Activated T-helper 2 cell treated with anti-CD3 and anti-CD28 coated beads, Interferon-gamma antibody, Interleukin-2, Interleukin-4, amounts not matched to agents 10 μg/mL and 5 μg/mL and 100 μg/mL, durations not matched to agents 14 hours and 24 hours and 36 hours (primary cell): ENCODE measurements at regions not wholly inside any gene's neighbourhood (a gene's known extent, or its start where the extent isn't known, plus 50 kb on each side); places are given as distances from the start of the nearest gene placed in this dataset.

Experiments used
- DNase-seq: peaks from one replicate; pipeline ENCODE4 v3.0.0; 2021; ENCODE audit warnings: low spot score
- H3K27ac Mint-ChIP-seq: one replicate; pipeline ENCODE4 v1.8.0; 2021; ENCODE audit warnings: mixed read lengths
- H3K27me3 Mint-ChIP-seq: one replicate; pipeline ENCODE4 v1.8.0; 2021; ENCODE audit warnings: low read depth, mixed read lengths
- H3K36me3 Mint-ChIP-seq: one replicate; pipeline ENCODE4 v1.8.0; 2021; ENCODE audit warnings: low read depth, mixed read lengths
- H3K4me1 Mint-ChIP-seq: one replicate; pipeline ENCODE4 v1.8.0; 2021; ENCODE audit warnings: low read depth, mixed read lengths
- H3K4me3 Mint-ChIP-seq: one replicate; pipeline ENCODE4 v1.8.0; 2021; ENCODE audit warnings: low read depth, mild to moderate bottlenecking, moderate library complexity, mixed read lengths
- H3K9me3 Mint-ChIP-seq: one replicate; pipeline ENCODE4 v1.8.0; 2021; ENCODE audit warnings: mixed read lengths
- intact Hi-C: fragments of 100-400 bp; cut with micrococcal nuclease; formaldehyde crosslinking; loops from one replicate; pipeline ENCODE4 v1.15.1; 2023

GRCh38 chr18:46310675-46311345, 206.6 kb downstream of the HAUS1 start:
- Mint-ChIP-seq H3K9me3 (no peaks in the 10 kb centered on the region), H3K4me1 (no peaks in the 10 kb centered on the region), H3K36me3 (no peaks in the 10 kb centered on the region), H3K27me3 (peaks cover 22% of the 10 kb centered on the region), H3K4me3 (no peak overlapping the region), H3K27ac (no peak overlapping the region)
- DNase-seq = no peak
- intact Hi-C loops = no loop called here

- Mint-ChIP-seq H3K4me3 (no peak overlapping the region), H3K4me1 (no peaks in the 10 kb centered on the region), H3K9me3 (no peaks in the 10 kb centered on the region), H3K36me3 (no peaks in the 10 kb centered on the region), H3K27ac (no peak overlapping the region), H3K27me3 (peaks cover 18% of the 10 kb centered on the region)
- intact Hi-C loops = no loop called here
- DNase-seq = no peak
Measured at GRCh38 chr18:46311491-46311890, 207.3 kb downstream of the HAUS1 start.

DNA sequence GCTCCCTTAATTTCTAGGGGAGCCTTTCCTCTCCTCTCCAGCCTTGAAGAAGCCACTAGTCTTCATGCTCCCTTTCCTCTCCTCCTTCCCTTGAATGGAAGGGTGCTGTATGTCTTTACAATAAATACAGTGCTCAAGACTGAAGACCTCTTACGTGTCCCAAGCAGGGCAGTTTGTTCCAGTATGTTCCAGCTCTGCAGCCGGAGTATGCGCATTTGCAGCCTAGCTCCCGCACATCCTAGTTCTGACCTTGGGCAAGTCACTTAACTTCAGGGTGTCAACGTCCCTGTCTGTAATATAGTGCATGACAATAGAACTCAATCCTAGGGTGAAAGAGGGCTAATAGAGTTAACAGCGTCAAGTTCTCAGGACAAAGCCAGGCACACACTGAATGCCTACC, 208.0 kb downstream of the HAUS1 start:
- H3K4me1 Mint-ChIP-seq = no peaks in the 10 kb centered on the region
- H3K4me3 Mint-ChIP-seq = no peak overlapping the region
- no peak overlapping the region for H3K27ac Mint-ChIP-seq
- intact Hi-C loops = no loop called here
- no peaks in the 10 kb centered on the region for H3K9me3 Mint-ChIP-seq
- no peaks in the 10 kb centered on the region for H3K36me3 Mint-ChIP-seq
- DNase-seq = no peak
- H3K27me3 Mint-ChIP-seq = peaks cover 15% of the 10 kb centered on the region

DNA sequence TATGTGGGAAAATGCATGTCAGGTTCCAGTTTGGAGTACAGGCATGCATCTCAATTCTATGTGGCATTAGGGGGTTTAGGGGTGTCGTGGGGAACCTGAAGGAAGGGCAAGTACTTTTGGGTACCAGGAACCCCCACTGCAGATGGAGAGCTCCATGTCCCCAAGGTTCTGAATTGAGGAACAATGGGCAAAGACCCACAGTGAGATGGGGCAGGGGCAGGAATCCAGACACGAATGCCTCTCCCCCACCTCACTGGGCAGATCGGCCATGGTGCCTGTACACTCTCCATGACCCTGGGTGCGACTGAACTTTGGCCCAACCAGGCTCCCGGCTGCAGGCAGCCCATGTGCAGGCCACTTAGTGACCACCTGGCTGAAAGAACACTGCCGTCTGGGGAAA, 209.3 kb downstream of the HAUS1 start:
- Mint-ChIP-seq H3K27me3 (peaks cover 7% of the 10 kb centered on the region), H3K36me3 (no peaks in the 10 kb centered on the region), H3K4me1 (no peaks in the 10 kb centered on the region), H3K9me3 (no peaks in the 10 kb centered on the region), H3K4me3 (no peak overlapping the region), H3K27ac (no peak overlapping the region)
- intact Hi-C loops = no loop called here
- no peak for DNase-seq

GRCh38 chr18:46314011-46314410, 209.8 kb downstream of the HAUS1 start:
- Mint-ChIP-seq H3K4me3 (no peak overlapping the region), H3K9me3 (no peaks in the 10 kb centered on the region), H3K27ac (no peak overlapping the region), H3K36me3 (no peaks in the 10 kb centered on the region), H3K4me1 (no peaks in the 10 kb centered on the region), H3K27me3 (peaks cover 5% of the 10 kb centered on the region)
- DNase-seq = no peak
- intact Hi-C loops = no loop called here

DNA sequence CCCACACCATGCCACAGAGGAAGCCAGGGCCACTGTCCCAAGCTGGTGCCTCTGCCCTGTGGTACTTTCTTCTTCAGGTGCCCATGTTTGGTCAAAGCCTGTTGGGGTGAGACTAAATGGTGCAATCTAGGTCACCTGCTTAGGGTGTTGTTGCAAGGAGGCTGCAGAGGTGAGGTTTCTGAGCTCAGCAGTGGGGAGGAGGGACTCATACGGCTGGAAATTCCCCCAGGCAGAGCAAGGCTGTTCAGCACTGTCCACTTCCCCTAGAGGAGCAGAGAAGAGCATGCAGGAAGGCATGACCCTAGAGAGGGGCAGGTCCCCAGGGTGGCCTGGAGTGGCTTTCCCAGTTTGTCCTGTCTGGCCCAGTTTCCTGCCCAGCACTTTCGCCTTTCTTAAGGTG, 211.0 kb downstream of the HAUS1 start:
- H3K27me3 Mint-ChIP-seq = peaks cover 5% of the 10 kb centered on the region
- no peaks in the 10 kb centered on the region for H3K9me3 Mint-ChIP-seq
- no peaks in the 10 kb centered on the region for H3K4me1 Mint-ChIP-seq
- H3K36me3 Mint-ChIP-seq = no peaks in the 10 kb centered on the region
- no peak for DNase-seq
- no peak overlapping the region for H3K27ac Mint-ChIP-seq
- intact Hi-C loops = no loop called here
- no peak overlapping the region for H3K4me3 Mint-ChIP-seq

DNA sequence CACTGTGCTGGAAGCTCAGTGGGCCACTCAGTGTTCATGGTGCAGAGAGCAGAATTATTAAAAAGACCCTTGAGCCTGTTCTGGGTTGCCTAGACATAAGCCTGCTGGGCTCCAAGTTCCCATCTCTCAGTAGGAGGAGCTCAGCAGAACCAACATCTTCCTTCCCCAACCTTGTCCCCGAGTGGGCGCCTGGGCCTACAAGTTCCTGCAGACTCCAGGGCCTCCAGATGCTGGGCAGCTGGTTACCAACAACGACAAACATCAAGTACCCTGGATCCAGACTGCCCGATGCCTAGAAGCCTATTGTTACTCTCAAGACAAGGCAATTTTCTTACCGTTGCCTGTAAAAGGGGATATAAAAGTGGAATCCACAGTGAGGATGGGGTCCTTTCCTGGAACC, 214.2 kb downstream of the HAUS1 start:
- intact Hi-C loops = no loop called here
- Mint-ChIP-seq H3K27me3 (peaks cover 3% of the 10 kb centered on the region), H3K27ac (no peak overlapping the region), H3K4me3 (no peak overlapping the region), H3K9me3 (no peaks in the 10 kb centered on the region), H3K4me1 (peaks cover 3% of the 10 kb centered on the region), H3K36me3 (no peaks in the 10 kb centered on the region)
- DNase-seq = no peak

GRCh38 chr18:46319783-46320182, 215.6 kb downstream of the HAUS1 start:
- DNase-seq = no peak
- H3K4me1 Mint-ChIP-seq = peaks cover 6% of the 10 kb centered on the region
- intact Hi-C loops = loop anchor here (10.0 kb wide), 1 partner anchor 165 kb away; no protein-coding TSS in a partner anchor
- no peak overlapping the region for H3K27ac Mint-ChIP-seq
- peaks cover 3% of the 10 kb centered on the region for H3K27me3 Mint-ChIP-seq
- H3K36me3 Mint-ChIP-seq = no peaks in the 10 kb centered on the region
- no peaks in the 10 kb centered on the region for H3K9me3 Mint-ChIP-seq
- no peak overlapping the region for H3K4me3 Mint-ChIP-seq

DNA sequence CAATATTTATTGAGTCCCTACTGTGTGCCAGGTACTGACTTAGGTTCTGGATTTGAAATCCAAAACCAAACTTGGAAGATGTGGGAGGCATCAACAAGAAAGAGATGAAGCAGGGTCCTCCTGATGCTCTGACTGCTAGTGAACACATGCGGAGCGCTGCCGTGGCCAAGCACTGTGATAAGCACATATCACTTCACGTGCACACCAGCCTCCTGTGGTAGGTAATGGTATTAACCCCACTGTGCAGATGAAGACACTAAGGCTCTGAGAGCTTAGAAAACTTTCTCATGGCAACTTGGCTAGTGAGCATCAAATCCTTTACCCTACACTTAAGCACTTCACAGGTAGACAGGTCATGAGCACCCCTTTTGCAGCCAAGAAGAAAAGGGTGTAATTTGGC, 216.1 kb downstream of the HAUS1 start:
- H3K27me3 Mint-ChIP-seq = peaks cover 3% of the 10 kb centered on the region
- no peaks in the 10 kb centered on the region for H3K9me3 Mint-ChIP-seq
- intact Hi-C loops = loop anchor here (10.0 kb wide), 1 partner anchor 165 kb away; no protein-coding TSS in a partner anchor
- H3K4me1 Mint-ChIP-seq = peaks cover 6% of the 10 kb centered on the region
- no peak overlapping the region for H3K27ac Mint-ChIP-seq
- no peaks in the 10 kb centered on the region for H3K36me3 Mint-ChIP-seq
- no peak for DNase-seq
- no peak overlapping the region for H3K4me3 Mint-ChIP-seq

GRCh38 chr18:46320928-46321711, 216.9 kb downstream of the HAUS1 start:
- no peak overlapping the region for H3K27ac Mint-ChIP-seq
- H3K36me3 Mint-ChIP-seq = no peaks in the 10 kb centered on the region
- DNase-seq = no peak
- peaks cover 6% of the 10 kb centered on the region for H3K4me1 Mint-ChIP-seq
- H3K27me3 Mint-ChIP-seq = peaks cover 3% of the 10 kb centered on the region
- intact Hi-C loops = loop anchor here (10.0 kb wide), 1 partner anchor 166 kb away; no protein-coding TSS in a partner anchor
- H3K9me3 Mint-ChIP-seq = no peaks in the 10 kb centered on the region
- no peak overlapping the region for H3K4me3 Mint-ChIP-seq

DNA sequence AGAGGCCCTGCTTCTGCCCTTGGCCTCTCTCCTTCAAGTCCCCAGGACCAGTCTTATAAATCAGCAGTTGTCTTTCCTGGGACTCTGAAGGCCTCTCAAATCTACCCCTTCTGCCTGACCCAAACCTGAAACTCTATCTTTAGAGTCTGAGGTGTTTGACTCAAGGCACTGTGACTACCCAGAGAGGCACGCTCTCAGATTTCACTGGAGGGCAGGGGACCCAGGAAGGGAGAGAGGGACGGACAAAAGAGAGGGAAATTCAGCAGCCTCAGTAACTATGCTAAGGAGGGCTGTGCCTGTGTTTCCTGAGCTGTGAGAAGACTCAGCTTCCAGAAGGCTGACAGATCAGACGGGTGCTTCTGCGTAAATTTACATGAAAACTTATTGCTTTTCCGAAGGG, 217.8 kb downstream of the HAUS1 start:
- peaks cover 6% of the 10 kb centered on the region for H3K4me1 Mint-ChIP-seq
- H3K27ac Mint-ChIP-seq = no peak overlapping the region
- H3K9me3 Mint-ChIP-seq = no peaks in the 10 kb centered on the region
- no peaks in the 10 kb centered on the region for H3K36me3 Mint-ChIP-seq
- intact Hi-C loops = loop anchor here (10.0 kb wide), 1 partner anchor 167 kb away; no protein-coding TSS in a partner anchor
- DNase-seq = no peak
- H3K4me3 Mint-ChIP-seq = no peak overlapping the region
- peaks cover 3% of the 10 kb centered on the region for H3K27me3 Mint-ChIP-seq

DNA sequence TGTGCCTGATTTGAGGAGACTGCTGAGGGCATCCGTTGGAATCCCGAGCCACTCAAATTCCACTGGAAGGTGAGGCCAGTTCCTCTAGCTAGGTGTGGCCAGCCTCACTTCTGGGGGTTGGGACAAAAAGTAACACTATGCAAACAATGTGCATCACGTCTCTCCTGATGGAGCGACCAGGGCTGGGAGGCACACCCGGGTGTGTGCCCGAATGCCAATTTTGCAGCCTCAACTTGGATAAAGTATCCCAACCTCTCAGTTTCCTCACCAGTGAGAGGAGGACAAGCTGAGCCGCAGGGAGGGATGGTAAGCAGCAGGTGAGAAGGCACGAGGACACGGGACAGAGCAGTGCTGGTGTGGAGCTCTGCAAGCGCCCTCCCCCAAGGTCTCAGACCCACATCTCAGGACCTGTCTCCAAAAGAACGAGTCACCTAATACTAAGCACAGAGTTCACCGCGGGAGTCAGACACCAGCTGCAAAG, 218.3 kb downstream of the HAUS1 start:
- Mint-ChIP-seq H3K4me1 (peaks cover 6% of the 10 kb centered on the region), H3K4me3 (no peak overlapping the region), H3K27ac (no peak overlapping the region), H3K9me3 (no peaks in the 10 kb centered on the region), H3K36me3 (no peaks in the 10 kb centered on the region), H3K27me3 (peaks cover 2% of the 10 kb centered on the region)
- intact Hi-C loops = loop anchor here (10.0 kb wide), 1 partner anchor 168 kb away; no protein-coding TSS in a partner anchor
- no peak for DNase-seq

DNA sequence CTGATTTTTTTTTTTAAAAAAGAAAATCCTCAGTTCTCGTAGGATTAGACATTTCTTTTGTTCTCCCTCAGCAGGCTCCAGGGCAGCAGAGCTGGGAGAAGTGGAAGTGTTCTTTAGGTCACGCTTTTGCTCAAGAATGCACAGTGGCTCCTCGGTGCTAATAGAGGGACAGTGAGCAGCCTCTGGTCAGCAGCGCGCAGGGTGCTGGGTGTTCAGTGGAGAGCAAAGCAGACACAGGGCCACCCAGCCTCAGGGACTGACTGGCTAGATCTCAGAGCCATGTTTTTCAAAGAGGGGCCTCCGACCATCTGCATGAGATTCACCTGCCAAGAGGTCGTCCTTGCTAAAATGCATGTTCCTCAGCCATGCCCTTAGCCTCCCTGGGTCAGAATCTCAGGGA, 218.8 kb downstream of the HAUS1 start:
- Mint-ChIP-seq H3K4me1 (peaks cover 6% of the 10 kb centered on the region), H3K27ac (no peak overlapping the region), H3K9me3 (no peaks in the 10 kb centered on the region), H3K4me3 (no peak overlapping the region), H3K36me3 (no peaks in the 10 kb centered on the region), H3K27me3 (no peaks in the 10 kb centered on the region)
- intact Hi-C loops = loop anchor here (10.0 kb wide), 1 partner anchor 168 kb away; no protein-coding TSS in a partner anchor
- DNase-seq = no peak
